NCI-H187 treated with DMSO at 0.1 percent for 48 hours (cell line): ENCODE measurements at regions not wholly inside any gene's neighbourhood (a gene's known extent, or its start where the extent isn't known, plus 50 kb on each side); places are given as distances from the start of the nearest gene placed in this dataset.
"Not testable (repeated sequence)": the region's sequence is repeated elsewhere in the genome, so short reads cannot be mapped to it uniquely, and the experiment has no call there.

ENCODE experiments used
- DNase-seq: peaks from one replicate; lab custom pipeline; 2025; lab: John Stamatoyannopoulos, UW

- no peak for DNase-seq
These were observed 262.5 kb upstream of the B3GALT2 start for GRCh38 chr1:193448682-193449461.

DNA sequence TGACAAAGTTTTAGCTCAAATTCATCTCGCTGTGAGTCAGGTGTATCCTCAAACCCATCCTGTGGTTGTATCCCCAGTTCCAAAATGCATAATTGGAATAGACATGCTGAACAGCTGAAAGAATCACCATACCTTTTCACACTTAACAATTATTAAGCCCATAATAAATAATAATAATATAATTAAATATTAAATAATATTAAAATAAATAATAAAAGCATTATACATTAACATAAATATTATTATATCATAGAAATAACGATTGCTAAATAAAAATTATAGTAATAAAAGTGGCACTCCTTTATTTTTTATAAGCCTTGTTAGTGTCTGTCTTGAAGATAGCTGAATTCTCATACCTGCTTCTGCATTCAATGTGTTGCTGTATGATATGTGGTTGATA is 257.5 kb upstream of the B3GALT2 start:
- DNase-seq = no peak

DNA sequence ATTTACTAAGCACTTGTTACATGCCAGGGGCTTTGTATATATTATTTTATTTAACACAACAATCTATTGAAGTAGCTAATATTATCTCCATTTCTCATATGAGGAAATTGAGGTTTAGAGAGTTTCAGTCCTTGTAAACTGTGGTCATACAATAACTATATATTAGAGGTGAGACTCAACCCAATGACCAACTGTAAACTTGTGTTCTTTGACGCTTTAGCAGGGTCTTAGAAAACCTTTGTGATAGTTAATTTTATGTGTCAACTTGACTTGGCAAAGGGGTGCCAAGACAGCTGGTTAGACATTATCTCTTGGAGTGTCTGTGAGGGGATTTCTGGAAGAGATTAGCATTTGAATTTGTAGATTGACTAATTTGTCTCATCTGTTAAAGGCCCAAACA is 252.4 kb upstream of the B3GALT2 start:
- no peak for DNase-seq

DNA sequence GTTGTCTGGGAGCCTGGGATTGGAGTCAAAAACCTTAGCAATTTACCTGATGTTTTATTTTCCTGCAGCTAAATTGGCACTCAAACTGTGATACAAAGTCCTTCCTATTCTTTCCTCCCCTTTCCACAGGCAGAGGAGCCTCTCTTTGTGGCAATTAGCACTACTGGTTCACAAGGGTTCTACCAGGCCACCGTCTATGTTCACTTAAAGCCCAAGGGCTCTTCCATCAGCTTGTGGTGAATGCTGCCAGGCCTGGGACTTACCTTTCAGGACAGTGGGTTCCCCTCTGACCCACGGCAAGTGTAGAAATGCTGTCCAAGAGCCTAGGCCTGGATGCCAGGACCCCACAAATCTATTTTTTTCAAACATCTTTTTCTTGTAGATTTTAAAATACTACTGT is 251.9 kb upstream of the B3GALT2 start:
- DNase-seq = no peak

GRCh38 chr1:193437785-193438184 is 251.4 kb upstream of the B3GALT2 start:
- DNase-seq = no peak

GRCh38 chr1:193437333-193437732 is 250.9 kb upstream of the B3GALT2 start:
- not testable (repeated sequence) for DNase-seq

DNA sequence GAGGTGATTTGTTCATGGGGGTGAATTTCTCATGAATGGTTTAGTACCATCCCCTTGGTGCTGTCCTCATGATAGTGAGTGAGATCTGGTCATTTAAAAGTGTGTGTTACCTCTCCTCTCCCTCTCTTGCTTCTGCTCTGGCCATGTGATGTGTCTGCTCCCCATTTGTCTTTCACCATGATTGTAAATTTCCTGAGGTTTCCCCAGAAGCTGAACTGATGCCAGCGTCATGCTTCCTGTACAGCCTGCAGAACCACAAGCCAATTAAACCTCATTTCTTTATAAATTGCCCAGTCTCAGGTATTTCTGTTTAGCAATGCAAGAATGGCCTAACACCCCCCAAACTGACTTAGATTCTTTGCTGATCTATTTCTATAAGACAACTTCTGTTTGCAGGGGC is 249.4 kb upstream of the B3GALT2 start:
- DNase-seq = no peak

GRCh38 chr1:193434319-193434718 is 247.9 kb upstream of the B3GALT2 start:
- no peak for DNase-seq

DNA sequence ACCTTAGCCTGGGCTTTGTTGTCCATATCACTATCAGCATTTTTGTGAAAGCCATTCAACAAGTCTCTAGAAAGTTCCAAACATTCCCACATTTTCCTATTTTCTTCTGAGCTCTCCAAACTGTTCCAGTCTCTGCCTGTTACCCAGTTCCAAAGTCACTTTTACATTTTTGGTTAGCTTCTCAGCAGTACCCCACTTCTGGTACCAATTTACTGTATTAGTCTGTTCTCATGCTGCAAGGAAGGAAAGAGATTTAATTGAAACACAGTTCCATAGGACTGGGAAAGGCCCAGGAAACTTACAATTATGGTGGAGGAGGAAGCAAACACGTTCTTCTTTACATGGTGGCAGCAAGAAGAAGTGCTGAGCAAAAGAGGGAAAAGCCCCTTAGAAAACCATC is 247.2 kb upstream of the B3GALT2 start:
- no peak for DNase-seq

DNA sequence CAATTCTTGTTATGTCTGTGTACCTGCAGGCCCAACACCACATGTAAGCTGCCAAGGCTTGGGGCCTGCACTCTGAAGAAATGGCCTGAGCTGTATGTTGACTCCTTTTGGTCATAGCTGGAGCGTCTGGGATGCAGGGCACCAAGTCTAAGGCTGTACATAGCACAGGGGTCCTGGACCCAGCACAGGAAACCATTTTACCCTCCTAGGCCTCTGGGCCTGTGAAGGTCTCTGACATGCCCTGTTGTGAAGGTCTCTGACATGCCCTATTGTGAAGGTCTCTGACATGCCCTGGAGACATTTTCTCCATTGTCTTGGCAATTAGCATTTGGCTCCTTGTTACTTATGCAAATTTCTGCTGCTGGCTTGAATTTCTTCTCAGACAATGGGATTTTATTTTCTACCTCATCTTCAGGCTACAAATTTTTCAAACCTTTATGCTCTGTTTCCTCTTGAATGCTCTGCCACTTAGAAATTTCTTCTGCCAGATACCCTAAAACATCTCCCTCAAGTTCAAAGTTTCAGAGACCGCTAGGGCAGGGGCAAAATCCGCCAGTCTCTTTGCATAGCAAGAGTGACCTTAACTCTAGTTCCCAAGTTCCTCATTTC is 246.7 kb upstream of the B3GALT2 start:
- DNase-seq = no peak

DNA sequence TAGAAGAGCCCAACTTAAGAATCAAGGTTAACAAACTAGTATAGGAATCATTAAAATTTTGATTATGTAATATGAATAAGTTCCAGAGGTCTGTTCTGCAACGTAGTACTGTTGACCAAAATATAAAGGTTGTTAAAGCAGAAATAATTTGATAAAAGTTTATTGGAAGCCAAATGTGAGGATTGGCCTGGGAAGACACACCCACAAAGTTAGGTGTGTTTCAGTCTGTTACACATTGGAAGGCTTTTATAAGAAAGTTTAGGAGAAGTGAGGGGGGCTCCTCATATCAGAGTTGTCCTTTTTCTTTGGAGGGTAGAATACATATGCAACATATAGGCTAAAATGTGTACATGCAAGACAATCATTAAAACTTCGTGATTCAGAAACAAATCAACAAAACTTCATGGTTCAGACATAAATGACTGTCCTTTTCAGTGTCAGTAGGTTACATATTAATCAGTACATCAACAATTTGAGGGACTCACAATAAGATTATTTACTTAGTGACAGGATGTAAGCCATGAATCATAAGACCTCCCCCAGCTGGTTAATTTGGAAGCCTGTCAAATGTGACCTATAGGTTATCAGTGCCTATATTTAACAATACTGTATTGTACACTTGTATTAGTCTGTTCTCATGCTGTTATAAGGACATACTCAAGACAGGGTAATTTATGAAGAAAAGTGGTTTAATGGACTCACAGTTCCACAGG is 245.0 kb upstream of the B3GALT2 start:
- no peak for DNase-seq

- DNase-seq = no peak
These were observed 241.1 kb upstream of the B3GALT2 start for GRCh38 chr1:193427524-193427923.

DNA sequence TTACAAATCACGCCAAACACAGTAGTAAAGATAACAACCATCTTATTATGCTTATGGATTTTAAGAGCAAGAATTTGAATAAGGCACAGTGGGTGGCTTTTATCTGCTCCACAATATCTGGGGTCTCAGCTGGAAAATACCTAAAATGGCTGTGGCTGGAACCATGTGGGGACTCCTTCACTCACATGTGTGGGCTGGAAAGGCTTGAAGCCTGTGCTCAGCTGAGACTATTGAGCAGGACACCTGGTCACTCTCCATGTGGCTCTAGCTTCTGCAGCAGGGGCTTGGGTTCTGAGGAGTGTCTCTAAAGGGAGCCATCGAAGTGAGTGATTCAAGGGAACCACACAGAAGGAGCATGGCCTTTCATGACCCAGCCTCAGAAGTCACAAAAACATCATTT is 239.6 kb upstream of the B3GALT2 start:
- DNase-seq = no peak

DNA sequence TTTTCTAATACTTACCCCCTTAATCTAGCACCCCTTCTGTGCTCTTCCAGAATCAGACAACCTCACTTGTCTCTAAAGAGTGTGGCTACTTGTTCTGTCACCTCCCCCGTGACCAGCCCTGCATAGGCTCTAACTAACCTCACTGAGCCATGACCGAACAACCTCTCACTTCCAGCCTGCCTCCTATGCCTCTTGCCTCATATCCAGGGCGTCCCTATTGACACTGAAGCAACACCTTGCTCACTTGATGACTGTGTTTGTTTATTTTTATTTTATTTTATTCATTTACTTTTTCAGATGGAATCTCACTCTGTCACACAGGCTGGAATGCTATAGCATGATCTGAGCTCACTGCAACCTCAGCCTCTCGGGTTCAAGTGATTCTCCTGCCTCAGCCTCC is 235.1 kb upstream of the B3GALT2 start:
- DNase-seq = no peak

DNA sequence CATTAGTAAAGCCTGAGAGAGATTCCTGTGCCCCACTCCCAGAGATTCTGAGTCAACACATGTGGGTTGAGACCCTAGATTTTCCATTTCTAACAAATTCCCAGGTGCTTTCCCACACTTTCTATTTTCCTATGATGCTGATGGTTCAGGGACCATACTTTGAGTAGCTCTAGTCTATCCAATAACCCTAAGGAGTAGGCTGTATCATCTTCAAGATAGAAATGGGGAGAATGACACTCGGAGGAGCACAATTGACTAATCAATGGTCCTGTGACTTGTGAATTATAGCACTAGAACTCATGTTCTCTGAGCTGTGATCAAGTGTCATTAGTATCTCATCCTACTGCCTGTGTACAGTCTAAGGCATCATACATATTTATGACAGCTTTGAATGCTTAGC is 232.9 kb upstream of the B3GALT2 start:
- no peak for DNase-seq

GRCh38 chr1:193418745-193419058 is 232.3 kb upstream of the B3GALT2 start:
- DNase-seq = no peak

GRCh38 chr1:193417945-193418744 is 231.7 kb upstream of the B3GALT2 start:
- no peak for DNase-seq

GRCh38 chr1:193417403-193417802 is 231.0 kb upstream of the B3GALT2 start:
- DNase-seq = no peak

GRCh38 chr1:193416226-193417024 is 230.0 kb upstream of the B3GALT2 start:
- DNase-seq = no peak

- no peak for DNase-seq
These were observed 228.8 kb upstream of the B3GALT2 start for GRCh38 chr1:193415256-193415655.

- DNase-seq = no peak
These were observed 227.0 kb upstream of the B3GALT2 start for GRCh38 chr1:193413376-193413775.

GRCh38 chr1:193412748-193413147 is 226.3 kb upstream of the B3GALT2 start:
- DNase-seq = no peak
